Astrocyte of the cerebellum (primary cell): ENCODE measurements at regions not wholly inside any gene's neighbourhood (a gene's known extent, or its start where the extent isn't known, plus 50 kb on each side); places are given as distances from the start of the nearest gene placed in this dataset.

ENCODE experiments used
- DNase-seq: peaks from one replicate; pipeline ENCODE4 v3.0.0-alpha.2; 2011; ENCODE audit warnings: low read depth
- H3K4me3 ChIP-seq: 2 replicates; pipeline ENCODE4 v1.5.1; 2011; ENCODE audit warnings: mild to moderate bottlenecking, low read depth, low read length, moderate library complexity
- in situ Hi-C: cut with HindIII; loops from 2 replicates; pipeline ENCODE4 v1.10.0; 2017; ENCODE audit warnings: low sequenced_read_pairs
- TF ChIP-seq, protein P1 (sequence below): IDR thresholded peaks from 2 replicates; pipeline ENCODE4 v1.5.1; 2012; ENCODE audit warnings: low read length, low read depth, moderate library complexity, mild to moderate bottlenecking; ENCODE audit errors: missing control alignments

DNA sequence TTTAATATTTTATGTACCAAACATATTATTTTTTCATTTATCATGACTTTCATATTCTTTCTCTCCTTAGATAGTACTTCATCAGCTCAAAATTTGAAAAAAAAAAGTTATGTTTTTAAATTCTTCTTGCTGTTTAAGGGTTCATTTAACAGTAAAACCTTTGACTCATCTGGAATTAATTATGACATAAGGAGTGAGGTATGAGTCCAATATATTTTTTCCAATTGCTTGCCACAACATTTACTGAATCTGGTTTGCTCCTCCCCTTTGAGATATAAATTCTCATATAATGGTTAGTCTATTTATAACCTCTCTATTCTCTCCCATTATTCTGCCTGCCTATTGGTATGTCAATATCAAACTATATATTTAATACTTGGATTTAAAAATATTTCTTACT, 387.8 kb downstream of the TUSC7 start:
- TF ChIP-seq, protein P1, sequence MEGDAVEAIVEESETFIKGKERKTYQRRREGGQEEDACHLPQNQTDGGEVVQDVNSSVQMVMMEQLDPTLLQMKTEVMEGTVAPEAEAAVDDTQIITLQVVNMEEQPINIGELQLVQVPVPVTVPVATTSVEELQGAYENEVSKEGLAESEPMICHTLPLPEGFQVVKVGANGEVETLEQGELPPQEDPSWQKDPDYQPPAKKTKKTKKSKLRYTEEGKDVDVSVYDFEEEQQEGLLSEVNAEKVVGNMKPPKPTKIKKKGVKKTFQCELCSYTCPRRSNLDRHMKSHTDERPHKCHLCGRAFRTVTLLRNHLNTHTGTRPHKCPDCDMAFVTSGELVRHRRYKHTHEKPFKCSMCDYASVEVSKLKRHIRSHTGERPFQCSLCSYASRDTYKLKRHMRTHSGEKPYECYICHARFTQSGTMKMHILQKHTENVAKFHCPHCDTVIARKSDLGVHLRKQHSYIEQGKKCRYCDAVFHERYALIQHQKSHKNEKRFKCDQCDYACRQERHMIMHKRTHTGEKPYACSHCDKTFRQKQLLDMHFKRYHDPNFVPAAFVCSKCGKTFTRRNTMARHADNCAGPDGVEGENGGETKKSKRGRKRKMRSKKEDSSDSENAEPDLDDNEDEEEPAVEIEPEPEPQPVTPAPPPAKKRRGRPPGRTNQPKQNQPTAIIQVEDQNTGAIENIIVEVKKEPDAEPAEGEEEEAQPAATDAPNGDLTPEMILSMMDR, result no peak
- peak; percentile 4 for DNase-seq
- in situ Hi-C loops, result no loop called here
- H3K4me3 ChIP-seq, result no peak overlapping the region

DNA sequence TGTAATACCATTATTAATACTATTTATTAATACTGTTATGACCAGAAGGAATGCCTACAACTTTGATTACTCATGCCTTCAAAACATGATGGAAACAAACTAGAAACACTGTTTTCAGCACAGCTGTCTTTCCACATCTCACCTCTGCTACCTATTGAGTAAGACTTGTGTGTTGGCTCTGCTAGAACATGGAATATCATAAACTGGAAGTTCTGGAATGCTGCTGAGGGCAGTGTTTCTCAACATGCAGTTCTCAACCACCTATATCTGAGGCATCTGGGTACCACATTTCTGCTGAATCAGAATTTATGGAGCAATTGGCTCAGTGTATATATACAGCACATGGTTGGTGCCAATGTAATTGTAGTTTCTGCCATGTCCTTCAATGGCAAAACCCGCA, 392.1 kb downstream of the TUSC7 start:
- no peak overlapping the region for H3K4me3 ChIP-seq
- in situ Hi-C loops, result no loop called here
- DNase-seq, result no peak
- TF ChIP-seq, protein P1, result no peak

- H3K4me3 ChIP-seq, result no peak overlapping the region
- in situ Hi-C loops, result no loop called here
- no peak for DNase-seq
- TF ChIP-seq, protein P1, result no peak
Observed at GRCh38 chr3:117102426-117102825, 392.8 kb downstream of the TUSC7 start.

GRCh38 chr3:117103675-117104074, 394.1 kb downstream of the TUSC7 start:
- no peak for DNase-seq
- in situ Hi-C loops, result no loop called here
- TF ChIP-seq, protein P1, result peak; percentile 15

DNA sequence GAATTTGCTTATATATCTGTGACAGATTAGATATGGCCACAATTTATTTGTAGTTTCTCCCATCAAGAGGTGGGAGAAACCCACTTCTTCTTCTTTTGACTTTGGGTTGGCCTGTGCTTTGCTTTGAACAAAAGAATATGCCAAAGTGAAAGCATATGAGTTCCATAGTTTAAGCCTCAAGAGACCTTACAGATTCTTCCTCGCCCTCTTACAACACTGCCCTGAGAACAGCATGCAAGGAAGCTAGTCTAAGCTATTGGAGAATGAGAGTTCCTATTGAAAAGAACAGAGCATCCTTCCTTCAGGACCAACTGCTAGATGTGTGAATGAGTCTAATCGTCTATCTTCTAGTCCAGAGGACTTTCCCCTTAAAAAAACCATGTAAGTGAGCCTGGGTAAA, 394.8 kb downstream of the TUSC7 start:
- H3K4me3 ChIP-seq, result no peak overlapping the region
- DNase-seq, result no peak
- TF ChIP-seq, protein P1, result no peak
- in situ Hi-C loops, result no loop called here

More at GRCh38 chr3:117103675-117104074, 394.1 kb downstream of the TUSC7 start:
- H3K4me3 ChIP-seq, result no peak overlapping the region

- in situ Hi-C loops, result no loop called here
- TF ChIP-seq, protein P1, result no peak
- DNase-seq, result no peak
- H3K4me3 ChIP-seq, result no peak overlapping the region
Observed at GRCh38 chr3:117104792-117105191, 395.2 kb downstream of the TUSC7 start.

DNA sequence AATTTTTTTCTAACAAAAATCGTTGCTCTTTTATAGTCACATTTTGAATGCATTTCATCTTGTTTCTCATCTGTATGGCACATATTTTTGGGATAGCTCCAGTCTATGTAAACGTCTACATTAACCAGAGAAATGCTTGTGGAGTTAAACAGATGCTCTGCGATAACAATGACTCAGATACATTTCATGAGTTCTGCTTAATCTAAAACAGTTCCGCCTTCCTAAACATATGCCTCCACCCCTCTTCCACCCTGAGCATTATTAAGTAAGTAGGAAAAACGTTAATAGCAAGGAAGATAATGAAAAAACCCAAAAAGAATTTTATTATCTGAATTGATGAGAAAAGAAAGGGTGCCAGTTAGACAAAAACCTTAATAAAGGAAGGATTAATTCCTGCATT, 396.1 kb downstream of the TUSC7 start:
- peak; percentile 3 for DNase-seq
- TF ChIP-seq, protein P1, result no peak
- H3K4me3 ChIP-seq, result no peak overlapping the region
- in situ Hi-C loops, result no loop called here
